Prostate gland (tissue), 2 donors: ENCODE measurements at regions not wholly inside any gene's neighbourhood (a gene's known extent, or its start where the extent isn't known, plus 50 kb on each side); places are given as distances from the start of the nearest gene placed in this dataset.

ENCODE experiments used
- DNase-seq: peaks from one replicate; pipeline ENCODE4 v3.0.0-alpha.2; 2019; ENCODE audit warnings: low spot score
- H3K27ac ChIP-seq, 2 donors: fragments of 200-600 bp; sonication (generic); 2 replicates each; pipeline ENCODE4 v1.5.1; 2017 to 2019
- H3K27me3 ChIP-seq: fragments of 200-600 bp; sonication (generic); replicated peaks from 2 replicates; pipeline ENCODE4 v1.5.1; 2019; ENCODE audit not compliant: insufficient read depth
- H3K36me3 ChIP-seq, 2 donors: fragments of 200-600 bp; sonication (generic); 1 replicate in 1 of 2; 2 replicates in 1 of 2; pipeline versions ENCODE4 v1.5.1 to v1.8.1; 2017 to 2019
- H3K4me1 ChIP-seq: fragments of 200-600 bp; sonication (generic); replicated peaks from 2 replicates; pipeline ENCODE4 v1.5.1; 2019
- H3K4me3 ChIP-seq, 2 donors: fragments of 200-600 bp; sonication (generic); 2 replicates each; pipeline ENCODE4 v1.5.1; 2017 to 2019
- H3K9me3 ChIP-seq: fragments of 200-600 bp; sonication (generic); 2 replicates; pipeline ENCODE4 v1.5.1; 2017
- POLR2A ChIP-seq: fragments of 450-650 bp; IDR thresholded peaks from one replicate; pipeline ENCODE4 v1.6.1; 2016; ENCODE audit warnings: antibody characterized with exemption, mild to moderate bottlenecking
- POLR2AphosphoS5 ChIP-seq: sonication (generic); formaldehyde crosslinking; IDR thresholded peaks from one replicate; pipeline ENCODE4 v1.6.1; 2017; ENCODE audit warnings: antibody characterized with exemption
- WGBS: methylation state at CpG from one replicate; pipeline ENCODE4 v1.1.5; 2018; 5-methylcytosine and 5-hydroxymethylcytosine counted together
- intact Hi-C: fragments of 100-400 bp; cut with DNase I; formaldehyde crosslinking; loops from one replicate; pipeline ENCODE4 v1.14.2; 2022
- TF ChIP-seq, protein P1 (sequence below), 4 experiments: fragments of 200-600 bp in 2 of 4; fragments of 450-650 bp in 2 of 4; sonication (generic) in 2 of 4; IDR thresholded peaks; 1 replicate in 3 of 4; 2 replicates in 1 of 4; pipeline ENCODE4 v1.5.1; 2016 to 2019; ENCODE audit warnings: antibody characterized with exemption in 4 of 4, mild to moderate bottlenecking in 2 of 4, moderate library complexity in 2 of 4

DNA sequence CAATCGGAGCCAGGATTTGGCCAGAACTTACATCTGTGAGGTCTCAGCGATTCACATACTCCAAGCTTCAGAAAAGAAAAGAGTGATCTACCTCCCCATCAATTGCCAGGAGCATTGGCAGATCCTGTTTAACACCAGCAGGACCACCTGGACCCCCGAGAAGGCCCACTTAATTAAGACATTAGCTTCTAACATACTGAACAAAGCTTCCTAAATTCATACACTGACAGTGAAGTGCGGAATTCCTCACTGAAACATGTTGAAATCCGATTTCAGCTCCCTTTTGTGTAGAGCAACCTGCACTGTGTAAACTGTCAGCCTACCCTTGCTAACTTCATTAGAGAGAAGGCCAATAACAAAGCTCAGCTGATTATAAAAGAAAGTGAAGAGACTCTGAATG lies 274.0 kb downstream of the NOVA1 start:
- DNase-seq: no peak
- Histone ChIP-seq H3K4me1 (no peaks in the 10 kb centered on the region), H3K4me3 (no peak overlapping the region), H3K27me3 (no peaks in the 10 kb centered on the region), H3K27ac (no peak overlapping the region), H3K9me3 (no peaks in the 10 kb centered on the region), H3K36me3 (no peaks in the 10 kb centered on the region)
- WGBS: 32% methylated on average over 5 of the region's 5 CpGs
- intact Hi-C loops: no loop called here
- TF ChIP-seq, protein P1, sequence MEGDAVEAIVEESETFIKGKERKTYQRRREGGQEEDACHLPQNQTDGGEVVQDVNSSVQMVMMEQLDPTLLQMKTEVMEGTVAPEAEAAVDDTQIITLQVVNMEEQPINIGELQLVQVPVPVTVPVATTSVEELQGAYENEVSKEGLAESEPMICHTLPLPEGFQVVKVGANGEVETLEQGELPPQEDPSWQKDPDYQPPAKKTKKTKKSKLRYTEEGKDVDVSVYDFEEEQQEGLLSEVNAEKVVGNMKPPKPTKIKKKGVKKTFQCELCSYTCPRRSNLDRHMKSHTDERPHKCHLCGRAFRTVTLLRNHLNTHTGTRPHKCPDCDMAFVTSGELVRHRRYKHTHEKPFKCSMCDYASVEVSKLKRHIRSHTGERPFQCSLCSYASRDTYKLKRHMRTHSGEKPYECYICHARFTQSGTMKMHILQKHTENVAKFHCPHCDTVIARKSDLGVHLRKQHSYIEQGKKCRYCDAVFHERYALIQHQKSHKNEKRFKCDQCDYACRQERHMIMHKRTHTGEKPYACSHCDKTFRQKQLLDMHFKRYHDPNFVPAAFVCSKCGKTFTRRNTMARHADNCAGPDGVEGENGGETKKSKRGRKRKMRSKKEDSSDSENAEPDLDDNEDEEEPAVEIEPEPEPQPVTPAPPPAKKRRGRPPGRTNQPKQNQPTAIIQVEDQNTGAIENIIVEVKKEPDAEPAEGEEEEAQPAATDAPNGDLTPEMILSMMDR (IDR thresholded peaks at IDR 0.05): no peak
- no peak for TF ChIP-seq POLR2AphosphoS5
- no peak for TF ChIP-seq POLR2A

DNA sequence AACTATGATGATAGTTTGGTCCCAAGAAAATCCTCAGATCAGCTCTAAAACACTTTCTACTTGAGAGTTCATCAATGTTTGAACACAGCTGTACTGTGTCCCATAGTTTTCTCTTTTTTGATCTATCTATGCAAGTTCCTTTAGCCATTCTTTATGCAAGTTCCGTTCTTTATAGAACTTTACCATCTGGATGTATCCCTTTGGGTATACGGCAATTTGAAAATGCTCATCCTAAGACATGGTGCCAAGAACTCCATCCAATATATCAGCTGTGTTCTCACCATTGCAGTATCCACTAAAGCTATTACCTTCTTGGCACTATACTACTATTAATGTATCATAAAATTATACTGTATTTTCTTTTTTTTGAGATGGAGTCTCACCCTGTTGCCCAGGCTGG lies 276.9 kb downstream of the NOVA1 start:
- no peak overlapping the region for H3K4me3 ChIP-seq
- no peaks in the 10 kb centered on the region for H3K9me3 ChIP-seq
- 90% methylated on average over 2 of the region's 2 CpGs for WGBS
- H3K27ac ChIP-seq: no peak overlapping the region
- H3K4me1 ChIP-seq: no peaks in the 10 kb centered on the region
- H3K36me3 ChIP-seq: no peaks in the 10 kb centered on the region
- DNase-seq: no peak
- H3K27me3 ChIP-seq: no peaks in the 10 kb centered on the region
- TF ChIP-seq, protein P1 (IDR thresholded peaks at IDR 0.05): no peak
- no peak for TF ChIP-seq POLR2AphosphoS5
- no peak for TF ChIP-seq POLR2A
- intact Hi-C loops: no loop called here

DNA sequence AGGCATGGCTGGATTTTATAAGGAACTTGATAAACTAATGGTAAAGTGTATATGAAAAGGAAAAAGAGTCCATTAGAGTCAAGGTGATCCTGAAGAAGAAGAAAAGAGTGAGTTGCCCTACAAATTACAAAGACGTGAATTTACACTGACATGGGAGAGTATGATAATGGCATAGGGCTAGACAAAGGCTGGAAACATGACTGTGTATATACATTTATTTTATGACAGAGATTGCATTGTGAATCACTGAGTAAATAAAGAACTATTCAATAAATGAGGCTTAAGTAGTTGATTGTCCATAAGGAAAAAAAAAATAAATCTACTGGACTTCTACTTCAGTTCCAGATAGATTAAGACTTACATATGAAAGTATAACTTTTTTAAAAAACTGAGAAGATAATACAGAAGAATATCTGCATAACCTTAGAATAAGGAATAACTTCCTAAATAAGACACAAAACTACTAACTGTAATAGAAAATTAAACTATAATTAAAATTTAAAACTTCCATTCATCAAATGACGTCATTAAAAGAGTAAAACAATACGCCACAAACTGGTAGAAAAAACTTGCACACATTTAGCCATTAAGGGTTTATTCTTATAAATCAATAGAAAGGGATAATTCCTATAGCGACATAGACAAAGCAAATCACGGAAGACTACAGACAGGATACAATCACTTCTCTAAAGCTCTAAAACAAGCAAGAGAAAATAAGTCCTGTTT lies 278.5 kb downstream of the NOVA1 start:
- Histone ChIP-seq H3K4me3 (no peak overlapping the region), H3K36me3 (no peaks in the 10 kb centered on the region), H3K27ac (no peak overlapping the region), H3K4me1 (no peaks in the 10 kb centered on the region), H3K9me3 (no peaks in the 10 kb centered on the region), H3K27me3 (no peaks in the 10 kb centered on the region)
- TF ChIP-seq, protein P1 (IDR thresholded peaks at IDR 0.05): no peak
- TF ChIP-seq POLR2A: no peak
- TF ChIP-seq POLR2AphosphoS5: no peak
- intact Hi-C loops: no loop called here
- WGBS: 87% methylated on average over 5 of the region's 5 CpGs
- no peak for DNase-seq

DNA sequence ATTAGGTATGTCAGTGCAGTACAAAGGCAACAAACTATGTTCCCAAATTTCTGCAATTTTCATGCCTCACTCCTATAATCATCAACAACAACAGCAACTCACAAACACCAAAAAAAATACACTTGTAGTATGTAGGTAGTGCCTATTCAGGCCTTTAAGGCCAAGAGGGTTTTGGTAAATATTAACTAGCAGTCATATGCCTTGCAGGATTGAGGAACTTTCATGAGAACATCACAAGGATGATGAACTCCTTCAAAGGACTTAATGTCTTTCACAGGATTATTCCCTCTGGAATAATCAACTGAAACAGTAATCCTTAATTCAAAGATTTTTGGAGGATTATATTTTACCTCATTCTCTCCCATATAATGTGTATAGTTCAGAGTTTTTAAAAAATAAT lies 293.8 kb downstream of the NOVA1 start:
- no peak overlapping the region for H3K27ac ChIP-seq
- no peaks in the 10 kb centered on the region for H3K36me3 ChIP-seq
- H3K27me3 ChIP-seq: no peaks in the 10 kb centered on the region
- intact Hi-C loops: no loop called here
- H3K9me3 ChIP-seq: no peaks in the 10 kb centered on the region
- no peak overlapping the region for H3K4me3 ChIP-seq
- TF ChIP-seq, protein P1 (IDR thresholded peaks at IDR 0.05): no peak
- no peak for DNase-seq
- no peaks in the 10 kb centered on the region for H3K4me1 ChIP-seq

DNA sequence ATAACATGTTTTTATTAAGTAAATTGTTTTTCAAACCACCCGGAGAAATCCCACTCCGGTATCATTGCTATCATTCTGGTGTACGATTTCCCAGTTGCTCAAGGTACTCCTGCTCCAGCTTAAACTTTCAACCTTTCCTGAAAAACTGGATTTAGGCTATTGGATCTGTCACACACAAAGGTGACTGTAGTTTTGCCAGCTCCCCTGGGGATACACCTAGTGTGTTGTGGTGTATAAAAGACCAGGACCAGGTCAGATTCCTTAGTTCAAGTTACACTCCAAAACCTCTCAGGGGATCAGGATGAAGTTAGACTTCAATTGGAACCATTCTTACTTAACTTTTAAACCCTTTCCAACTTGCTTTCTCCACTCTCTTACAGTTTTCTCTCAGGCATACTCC lies 303.9 kb downstream of the NOVA1 start:
- no peaks in the 10 kb centered on the region for H3K9me3 ChIP-seq
- DNase-seq: no peak
- no peaks in the 10 kb centered on the region for H3K27me3 ChIP-seq
- TF ChIP-seq POLR2A (no peak), POLR2AphosphoS5 (no peak)
- TF ChIP-seq, protein P1 (IDR thresholded peaks at IDR 0.05): no peak
- H3K36me3 ChIP-seq: no peaks in the 10 kb centered on the region
- intact Hi-C loops: no loop called here
- H3K4me3 ChIP-seq: no peak overlapping the region
- H3K4me1 ChIP-seq: no peaks in the 10 kb centered on the region
- no peak overlapping the region for H3K27ac ChIP-seq
- 51% methylated on average over 3 of the region's 3 CpGs for WGBS
